Peyer's patch (tissue), 4 donors: ENCODE measurements at regions not wholly inside any gene's neighbourhood (a gene's known extent, or its start where the extent isn't known, plus 50 kb on each side); places are given as distances from the start of the nearest gene placed in this dataset.

Source experiments
- CTCF ChIP-seq, 6 experiments: fragments of 450-650 bp in 4 of 6; fragments of 200-600 bp in 2 of 6; sonication (generic) in 1 of 6; IDR thresholded peaks; one replicate each; pipeline ENCODE4 v1.5.1; 2017 to 2019; ENCODE audit warnings: antibody characterized with exemption in 6 of 6, mild to moderate bottlenecking in 3 of 6, moderate library complexity in 1 of 6
- POLR2A ChIP-seq, 2 donors: fragments of 450-650 bp; IDR thresholded peaks; one replicate each; pipeline ENCODE4 v1.5.1; 2017; ENCODE audit warnings: antibody characterized with exemption in 2 of 2, mild to moderate bottlenecking in 2 of 2, moderate library complexity in 2 of 2

DNA sequence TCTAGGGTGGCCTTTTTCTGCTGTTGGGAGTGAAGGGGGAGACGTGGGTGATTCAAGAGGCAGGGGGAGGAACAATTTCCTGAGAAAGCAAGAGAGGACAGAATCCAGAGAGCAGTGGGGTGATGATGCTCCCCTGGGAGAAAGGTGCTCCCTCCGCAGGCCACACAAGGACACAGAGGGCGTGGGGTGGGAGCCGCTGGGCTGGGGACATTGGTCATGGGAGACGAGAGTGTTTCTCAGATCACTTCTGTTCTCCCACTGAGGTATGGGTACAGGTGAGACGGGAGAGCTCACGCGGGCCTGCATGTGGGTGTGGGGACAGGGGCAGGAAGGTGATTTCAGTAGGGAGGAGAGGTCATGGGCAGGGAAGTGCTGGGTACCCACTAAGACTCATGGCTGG, 259.5 kb upstream of the CTBP2 start:
- TF ChIP-seq CTCF (IDR thresholded peaks at IDR 0.05) (no peak), POLR2A (IDR thresholded peaks at IDR 0.05) (no peak)
